NCI-H1105 treated with DMSO at 0.1 percent for 48 hours (cell line): ENCODE measurements at regions not wholly inside any gene's neighbourhood (a gene's known extent, or its start where the extent isn't known, plus 50 kb on each side); places are given as distances from the start of the nearest gene placed in this dataset.

Experiments used
- DNase-seq: peaks from one replicate; lab custom pipeline; 2025; lab: John Stamatoyannopoulos, UW

DNA sequence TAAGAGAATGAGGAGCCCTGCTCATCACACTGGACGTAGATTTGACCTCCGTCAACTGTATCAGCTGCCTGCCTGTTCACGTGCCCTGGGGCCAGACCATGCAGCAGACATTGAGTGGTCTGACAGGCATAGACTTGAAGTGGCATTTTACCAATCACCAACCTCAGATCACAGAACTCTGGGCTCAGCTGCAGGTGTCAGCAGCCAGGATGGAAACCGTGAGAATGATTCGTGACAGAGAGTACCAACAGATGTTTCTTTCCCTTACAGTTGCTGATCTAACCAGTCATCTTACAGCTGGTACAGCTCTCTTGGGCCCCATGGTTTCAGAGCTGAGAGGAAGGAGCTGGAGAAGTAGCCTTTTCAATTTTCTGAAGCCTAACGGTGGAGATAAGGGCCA, 148.9 kb downstream of the EN1 start:
- no peak for DNase-seq

DNA sequence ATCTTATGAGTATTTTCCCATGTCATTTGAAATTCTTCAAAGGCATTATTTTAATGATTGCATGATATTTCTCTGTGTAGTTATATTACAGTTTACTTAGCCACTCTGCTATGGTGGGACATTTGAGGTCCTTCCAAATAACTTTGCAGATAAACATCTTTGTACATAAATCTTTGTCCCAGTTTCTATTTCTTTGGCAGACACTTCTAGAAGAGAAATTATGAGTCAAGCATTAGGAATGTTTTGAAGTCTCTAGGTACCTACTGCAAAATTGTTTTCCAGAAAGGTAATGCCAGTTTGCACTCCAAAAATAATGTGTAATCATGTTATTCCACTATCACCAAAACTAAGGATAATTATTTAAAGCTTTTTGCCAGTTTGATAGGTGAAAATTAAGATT, 149.7 kb downstream of the EN1 start:
- no peak for DNase-seq

DNA sequence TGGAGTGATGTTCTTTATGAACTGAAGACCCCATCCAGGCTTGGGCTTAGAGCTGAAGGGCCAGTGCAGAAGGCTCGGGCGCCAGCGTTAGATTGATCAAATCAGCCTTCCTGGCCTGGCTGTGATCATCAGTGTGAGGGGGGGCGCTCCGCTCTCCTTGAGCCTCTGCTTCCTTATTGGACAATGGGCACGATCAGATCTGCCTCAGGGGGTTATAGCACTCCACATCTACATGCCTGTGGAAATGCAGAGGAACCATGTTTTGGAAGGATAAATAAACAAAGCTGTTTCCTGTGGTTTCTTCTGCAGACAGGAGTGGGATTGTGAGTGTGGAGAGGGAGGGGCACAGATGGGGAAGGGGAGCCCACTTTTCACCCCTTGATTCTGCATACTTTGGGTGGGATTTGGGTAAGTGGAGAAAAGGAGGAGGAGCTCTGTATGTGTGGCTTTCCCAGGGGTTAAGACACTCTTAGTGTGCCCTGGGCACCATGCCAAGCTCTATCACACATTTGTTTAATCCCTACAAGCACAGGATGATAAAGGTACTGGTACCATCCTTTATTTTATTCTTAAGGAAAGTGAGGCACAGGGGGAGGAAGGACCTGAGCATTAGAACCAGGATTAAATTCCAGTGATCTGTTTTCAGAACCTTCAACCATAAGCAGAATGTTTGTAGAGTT, 150.5 kb downstream of the EN1 start:
- DNase-seq = no peak

DNA sequence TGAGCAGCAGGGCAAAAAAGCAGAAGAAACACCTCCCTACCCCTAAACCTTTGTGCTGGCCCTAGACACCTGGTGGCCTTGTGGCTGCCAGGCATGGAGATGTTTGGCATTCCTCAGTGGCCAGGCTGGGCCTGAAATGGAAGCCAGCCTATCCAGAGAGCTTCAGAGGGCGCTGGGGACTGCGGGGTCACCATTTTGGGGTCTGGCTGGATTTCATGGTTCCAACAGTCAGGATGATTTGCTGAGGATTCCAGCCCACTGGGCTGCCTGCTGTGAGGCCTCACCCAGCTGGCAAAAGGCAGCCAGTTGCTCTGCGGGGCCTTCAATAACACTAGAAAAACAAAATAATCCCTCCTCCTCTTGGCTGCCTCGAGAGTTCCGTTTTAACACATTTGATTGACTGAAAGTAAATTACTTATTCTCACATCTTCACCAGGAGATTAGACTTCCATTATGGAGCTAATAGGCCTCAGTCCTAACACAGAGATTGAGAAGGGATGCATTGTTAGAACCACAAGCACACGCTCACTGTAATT, 154.1 kb downstream of the EN1 start:
- DNase-seq = no peak

DNA sequence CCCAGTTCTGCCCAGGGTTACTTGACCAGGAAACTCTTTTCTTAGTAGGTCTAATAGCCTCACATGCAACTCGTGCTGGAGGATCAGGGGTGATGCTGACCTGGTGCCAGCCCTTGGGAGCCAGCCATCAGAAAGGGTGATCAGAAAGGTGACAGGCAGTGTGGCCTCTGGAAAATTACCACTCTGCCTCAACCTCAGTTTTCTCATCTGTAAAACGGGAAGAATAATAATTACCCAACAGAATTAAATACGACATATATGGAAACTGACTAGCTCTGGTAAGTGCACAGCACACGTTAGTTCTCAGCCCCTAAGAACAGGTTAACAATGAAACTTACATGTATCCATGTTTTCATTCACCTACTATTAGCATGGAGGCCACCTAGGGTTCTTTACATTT, 157.6 kb downstream of the EN1 start:
- no peak for DNase-seq

DNA sequence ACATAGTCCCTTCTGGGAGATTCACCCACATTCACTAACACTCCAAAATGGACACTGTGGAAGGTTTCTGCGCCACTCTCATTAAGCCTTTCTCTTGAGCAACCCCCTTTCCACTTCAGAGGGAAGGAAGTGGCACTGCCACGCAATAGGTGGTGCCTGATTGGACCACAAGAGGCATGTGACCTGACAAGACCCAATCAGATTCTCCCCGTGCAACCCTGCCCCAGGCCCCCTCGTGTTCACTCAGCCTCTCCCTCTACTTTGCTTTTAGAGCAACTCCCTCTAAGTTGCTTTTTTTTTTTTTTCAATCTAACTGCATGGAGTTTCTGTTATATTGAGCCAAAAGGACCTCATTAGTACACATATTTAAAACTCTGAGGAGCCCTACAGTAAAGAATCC, 158.0 kb downstream of the EN1 start:
- no peak for DNase-seq

DNA sequence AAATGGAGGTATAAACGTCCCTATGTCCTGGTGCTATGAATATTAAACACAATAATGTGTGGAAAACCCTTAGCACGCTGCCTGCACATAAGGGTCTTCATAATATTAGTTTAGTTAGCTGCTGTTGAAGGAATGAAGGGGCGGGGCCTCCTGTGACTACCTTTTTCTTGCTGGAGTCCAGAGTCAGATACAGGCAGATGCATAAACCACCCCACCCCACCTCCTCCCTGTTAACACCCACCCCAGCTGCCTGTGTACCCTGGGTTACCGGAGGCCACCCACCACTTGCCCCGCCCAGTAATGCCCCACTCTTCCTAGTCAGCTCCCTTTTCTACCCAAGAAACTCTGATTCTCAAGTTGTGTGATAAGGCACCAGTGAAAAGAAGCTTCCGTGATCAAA, 158.4 kb downstream of the EN1 start:
- DNase-seq = no peak

DNA sequence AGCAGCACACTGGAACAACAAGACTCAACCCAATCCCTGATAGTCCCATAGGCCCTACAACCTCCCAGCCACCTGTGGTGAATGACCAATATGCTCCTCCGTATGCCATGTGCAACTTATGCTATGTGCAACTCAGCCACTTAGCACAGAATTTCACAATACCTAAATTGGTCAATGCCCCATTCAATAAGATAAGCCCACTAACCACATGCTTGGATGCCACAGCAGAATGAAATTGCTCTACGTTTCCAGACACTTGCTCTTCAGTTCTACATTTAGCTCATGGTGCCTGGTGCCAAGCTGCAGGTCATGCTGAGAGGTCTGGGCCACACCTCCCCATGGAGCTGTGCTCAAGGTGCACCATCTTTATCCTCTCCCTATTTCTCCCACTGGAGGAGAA, 159.8 kb downstream of the EN1 start:
- DNase-seq = no peak

DNA sequence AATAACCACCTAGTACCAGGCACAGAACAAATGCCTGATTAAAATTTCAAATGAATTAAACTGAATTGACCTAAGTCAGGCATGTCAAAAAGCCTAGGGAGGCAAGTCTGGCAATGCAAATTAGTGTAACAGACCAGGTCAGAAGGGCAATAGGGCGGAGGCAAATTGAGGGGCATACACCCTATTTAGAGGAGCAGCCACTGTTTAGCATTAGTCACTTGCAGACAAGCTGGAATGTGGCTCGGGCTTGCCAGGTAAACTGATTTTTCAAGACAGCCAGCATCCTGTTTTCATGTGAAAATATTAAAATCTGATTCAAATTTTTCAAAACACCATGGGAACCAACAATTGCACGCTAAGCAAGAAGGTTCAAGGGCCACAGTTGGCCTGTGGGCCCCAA, 160.3 kb downstream of the EN1 start:
- DNase-seq = no peak

DNA sequence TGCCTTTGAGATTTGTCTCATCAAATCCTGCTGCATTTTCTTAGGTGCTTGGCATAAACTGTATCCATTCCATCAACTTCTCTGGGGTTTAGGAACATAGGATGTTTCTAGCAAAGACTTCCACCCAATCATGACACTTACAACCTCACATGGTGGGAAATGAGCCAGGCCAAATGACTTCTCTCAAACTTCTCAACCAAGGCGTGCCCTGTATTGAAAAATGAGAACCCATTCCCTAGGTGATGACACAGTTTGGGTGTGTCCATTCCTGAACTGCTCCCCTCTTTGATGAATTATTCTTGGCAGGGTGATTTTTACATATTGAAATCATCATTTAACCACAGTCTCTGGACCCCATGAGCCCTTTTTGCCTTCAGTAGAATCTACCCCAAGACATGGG, 161.1 kb downstream of the EN1 start:
- DNase-seq = no peak

DNA sequence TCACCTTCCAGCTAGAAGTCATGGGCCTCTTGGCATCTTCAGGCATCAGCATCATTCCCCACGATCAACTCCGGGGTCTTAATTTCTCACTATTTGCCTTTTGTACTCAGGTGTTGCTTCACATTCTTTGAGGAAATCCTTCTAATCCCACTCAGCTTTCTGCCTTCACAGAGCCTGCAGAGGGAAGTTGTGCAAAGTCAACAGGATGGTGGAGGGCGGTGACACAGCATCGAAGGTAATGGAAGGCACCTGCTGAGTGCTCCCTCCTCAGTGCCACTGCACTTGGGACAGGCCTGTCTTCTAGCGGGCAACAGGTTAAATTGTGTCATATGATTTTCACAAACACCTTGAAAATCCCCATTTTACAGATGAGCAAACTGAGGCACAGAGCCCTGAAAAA, 164.0 kb downstream of the EN1 start:
- no peak for DNase-seq

DNA sequence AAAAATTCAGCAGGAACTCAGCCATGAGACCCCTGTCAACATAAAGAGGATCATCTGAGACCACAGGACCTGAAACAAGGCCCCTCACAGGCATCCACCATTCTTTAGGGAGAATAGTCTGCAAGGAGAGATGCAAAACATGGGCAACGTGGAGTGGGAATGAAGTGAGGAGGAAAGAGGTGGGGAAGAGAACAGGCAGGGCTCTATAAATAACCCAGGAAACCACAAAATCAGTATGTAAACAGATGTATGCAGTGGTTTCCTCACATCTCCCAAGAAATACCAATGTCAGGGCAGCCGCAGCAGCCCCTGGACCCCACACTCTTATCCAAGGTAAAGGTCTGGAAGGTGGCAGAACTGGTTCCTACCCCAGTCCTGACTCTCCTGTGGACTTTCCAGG, 168.5 kb downstream of the EN1 start:
- no peak for DNase-seq

DNA sequence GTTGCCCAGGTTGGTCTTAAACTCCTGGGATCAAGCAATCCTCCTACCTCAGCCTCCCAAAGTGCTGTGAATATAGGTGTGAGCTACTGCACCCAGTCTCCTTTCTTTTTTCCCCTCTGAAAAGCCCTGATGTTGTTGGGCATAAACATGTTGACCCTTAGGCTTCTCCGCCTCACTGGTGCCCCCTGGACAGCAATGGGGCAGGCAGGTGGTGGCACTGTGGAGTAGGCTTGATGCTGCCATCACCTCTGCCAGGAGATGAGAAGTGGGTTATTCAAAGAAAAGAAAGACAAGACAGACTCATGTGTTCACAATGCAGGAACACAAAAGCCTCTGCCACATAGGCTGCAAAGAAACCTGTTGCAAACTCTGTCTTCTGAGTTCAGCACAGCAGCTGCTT, 169.9 kb downstream of the EN1 start:
- no peak for DNase-seq

DNA sequence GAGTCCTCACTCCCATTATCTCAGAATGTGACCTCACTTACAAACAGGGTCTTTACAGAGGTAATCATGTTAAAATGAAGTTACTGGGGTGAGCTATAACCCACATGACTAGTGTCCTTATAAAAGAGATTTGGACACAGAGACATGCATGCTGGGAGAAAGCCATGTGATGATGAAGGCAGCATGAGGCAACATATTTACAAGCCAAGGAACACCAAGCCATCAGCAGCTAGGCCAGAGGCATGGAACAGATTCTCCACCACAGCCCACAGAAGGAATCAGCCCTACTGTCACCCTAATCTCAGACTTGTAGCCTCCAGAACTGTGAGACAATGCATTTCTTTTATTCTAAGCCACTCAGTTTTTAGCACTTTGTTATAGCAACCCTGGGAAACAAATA, 171.9 kb downstream of the EN1 start:
- no peak for DNase-seq

DNA sequence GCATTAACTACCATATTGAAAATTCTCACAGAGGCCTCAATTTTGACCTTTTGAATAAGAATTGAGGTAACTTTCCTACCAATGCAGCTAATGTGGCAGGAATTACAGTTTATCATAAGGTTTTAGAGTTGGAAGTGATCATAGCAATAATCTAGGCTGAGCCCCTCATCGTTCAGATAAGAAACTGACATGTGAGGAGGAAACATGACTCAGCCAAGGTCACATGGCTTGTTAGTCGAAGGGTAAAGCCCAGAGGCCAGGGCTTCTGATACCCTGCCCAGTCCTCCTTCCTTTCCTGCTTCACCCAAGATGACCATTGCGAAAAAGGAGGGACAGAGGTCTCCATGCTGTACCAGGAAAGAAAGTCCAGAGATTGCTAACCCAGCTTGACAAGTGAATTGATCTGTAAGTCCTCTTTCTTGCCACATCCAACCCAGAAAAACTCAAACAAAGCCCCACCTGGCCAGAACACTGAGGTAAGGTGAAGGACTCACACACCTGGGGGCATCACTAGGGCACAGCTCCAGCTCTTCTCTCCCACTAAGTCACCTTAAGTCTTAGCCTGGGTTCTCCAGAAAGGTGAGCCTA, 174.8 kb downstream of the EN1 start:
- DNase-seq = no peak

DNA sequence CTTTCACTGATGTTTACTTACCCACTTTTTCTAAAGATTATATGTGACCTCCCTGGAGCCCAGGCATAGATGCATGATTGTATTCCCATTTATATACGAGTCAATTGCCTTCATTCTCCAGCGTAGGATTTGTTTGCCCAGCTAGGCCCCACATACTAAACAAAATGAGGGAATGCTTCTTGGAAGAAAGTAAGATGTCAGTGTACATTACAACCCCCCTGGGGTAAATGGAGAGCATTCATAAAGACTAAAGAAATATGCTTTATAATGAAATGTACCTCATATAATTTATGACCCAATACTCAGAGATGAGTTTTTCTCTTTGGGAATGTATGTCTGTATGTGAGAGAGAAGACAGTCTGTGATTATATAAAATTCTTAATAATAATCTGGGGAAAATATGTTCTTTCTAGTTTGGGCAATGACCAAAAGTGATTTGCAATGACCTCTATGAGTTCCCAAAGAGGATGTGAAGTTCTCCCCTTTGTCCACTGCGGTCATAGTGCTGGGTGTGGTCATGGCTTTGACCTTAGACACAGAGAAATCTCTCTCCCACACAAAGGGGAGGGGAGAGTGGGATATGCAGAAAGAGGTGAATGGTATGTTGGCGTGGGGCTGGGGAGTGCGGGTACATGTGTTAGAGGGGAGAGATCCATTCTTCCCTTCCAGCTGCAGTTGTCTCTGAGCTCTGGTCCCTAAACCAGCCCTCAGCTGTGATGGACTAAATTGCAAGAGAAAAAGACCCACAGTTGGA, 175.6 kb downstream of the EN1 start:
- DNase-seq = no peak

DNA sequence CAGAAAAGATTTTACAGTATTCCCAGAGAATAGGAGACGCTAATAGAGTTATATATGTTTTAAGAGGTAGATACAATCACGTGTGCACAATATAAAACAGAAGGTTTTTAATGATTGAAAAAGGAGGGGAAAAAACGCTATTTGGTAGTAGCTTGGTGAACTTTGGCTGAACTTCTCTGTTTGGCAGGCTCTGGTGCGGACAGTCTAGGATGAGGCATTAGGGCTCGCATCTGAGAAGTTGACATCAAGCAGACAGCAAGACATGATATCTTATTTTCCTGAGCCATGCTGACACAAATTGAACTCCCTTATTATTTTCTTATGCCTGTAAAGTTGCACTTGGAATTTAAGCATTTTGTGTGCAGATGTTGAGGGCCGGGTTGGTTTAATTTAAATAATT, 176.6 kb downstream of the EN1 start:
- no peak for DNase-seq

DNA sequence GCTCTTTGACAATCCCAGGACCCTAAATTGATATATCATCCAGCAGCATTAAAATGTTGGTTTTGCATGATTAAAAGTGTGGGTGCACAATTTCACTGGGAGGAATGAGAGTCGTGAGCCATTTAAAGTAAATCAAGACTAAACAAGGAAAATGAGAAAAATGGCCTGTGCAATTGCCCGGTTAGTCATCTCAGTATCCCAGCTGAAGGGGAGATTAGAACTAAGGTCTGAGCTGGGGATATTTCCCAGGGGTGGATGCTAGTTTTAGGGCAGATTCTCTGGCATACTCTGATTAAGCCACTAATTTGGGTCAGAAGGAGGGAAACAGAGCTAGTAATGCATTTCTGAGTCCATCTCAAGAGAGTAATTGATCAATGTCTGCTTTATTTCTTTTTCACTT, 177.2 kb downstream of the EN1 start:
- no peak for DNase-seq

DNA sequence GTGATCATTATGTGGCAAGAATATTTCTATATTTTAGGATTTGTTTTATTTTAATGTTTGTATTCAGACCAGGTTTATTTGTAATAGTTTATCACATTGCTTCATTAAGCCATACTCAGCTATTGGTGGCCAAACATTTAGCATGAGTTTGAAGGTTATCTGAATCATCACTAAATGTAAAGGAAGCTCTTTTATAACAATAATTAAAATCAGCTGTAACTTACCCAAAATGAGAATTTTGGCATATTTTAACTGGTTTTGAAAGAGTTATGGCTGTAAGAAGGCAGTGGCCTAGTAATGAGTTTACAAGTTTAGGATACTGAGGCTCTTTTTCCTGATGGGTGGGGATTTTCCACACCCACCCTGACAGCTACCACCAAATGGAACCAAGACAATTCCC, 177.8 kb downstream of the EN1 start:
- no peak for DNase-seq

DNA sequence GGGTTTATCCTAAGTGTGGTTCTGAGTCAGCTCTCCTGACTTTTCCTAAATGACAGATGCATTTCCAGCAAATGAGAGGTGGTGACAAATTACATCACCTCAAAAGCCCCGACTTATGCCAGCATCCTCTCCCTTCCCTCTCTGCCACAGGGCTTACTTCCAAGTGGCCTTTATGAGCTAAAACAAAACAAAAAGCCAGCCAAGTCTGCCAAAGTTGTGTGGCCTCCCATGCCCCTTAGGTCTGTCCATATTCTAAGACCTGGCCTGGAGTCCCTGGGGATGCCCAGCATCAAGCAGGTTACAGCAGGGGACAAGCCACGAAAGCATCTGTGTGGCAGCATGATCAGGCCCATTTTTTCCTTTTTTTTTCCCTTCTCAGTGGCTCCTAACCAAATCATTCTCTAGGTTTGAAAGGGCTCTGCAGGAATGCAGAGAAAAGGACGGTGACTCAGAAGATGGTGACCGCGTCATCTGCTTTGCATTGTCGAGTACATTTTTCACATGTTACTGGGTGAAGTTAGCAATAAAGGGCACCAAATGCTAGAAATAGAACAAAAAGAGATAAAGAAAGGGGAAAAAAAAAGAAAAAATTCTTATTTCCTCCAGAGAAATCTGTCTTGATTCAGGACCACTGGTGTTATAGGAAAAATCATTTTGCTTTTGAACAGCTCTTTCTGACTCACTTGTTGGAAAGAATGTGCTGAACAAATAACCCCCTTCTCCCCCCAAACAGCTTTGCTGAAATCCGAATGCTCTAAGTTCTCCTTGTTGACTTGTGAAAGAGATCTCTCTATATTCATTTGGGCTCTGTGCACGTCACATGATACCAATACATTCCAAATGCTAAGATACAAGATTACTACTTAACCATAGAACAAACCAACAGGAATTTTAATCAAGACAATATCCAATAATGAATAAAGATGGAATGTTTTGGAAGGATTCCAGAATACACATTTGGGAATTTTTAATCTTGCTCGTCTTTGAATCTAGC, 178.7 kb downstream of the EN1 start:
- no peak for DNase-seq

DNA sequence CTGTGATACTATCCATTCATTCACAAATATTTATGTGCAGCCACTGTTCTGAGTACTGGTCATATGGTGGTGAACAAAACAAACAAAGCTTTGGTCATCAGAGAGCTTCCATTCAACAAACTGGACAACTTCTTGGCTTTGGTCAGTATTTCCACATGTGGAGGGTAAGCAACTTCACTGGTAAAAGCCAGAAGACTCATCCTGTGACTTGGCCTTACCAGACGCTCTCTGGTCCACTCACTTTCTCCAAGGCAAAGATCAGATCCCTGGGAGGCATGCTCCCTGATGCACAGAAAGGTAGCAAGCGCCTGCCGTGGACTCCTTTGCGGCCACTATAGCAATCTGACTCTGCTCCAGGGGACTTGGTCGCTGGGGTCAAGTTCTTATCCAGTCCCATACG, 179.5 kb downstream of the EN1 start:
- no peak for DNase-seq

DNA sequence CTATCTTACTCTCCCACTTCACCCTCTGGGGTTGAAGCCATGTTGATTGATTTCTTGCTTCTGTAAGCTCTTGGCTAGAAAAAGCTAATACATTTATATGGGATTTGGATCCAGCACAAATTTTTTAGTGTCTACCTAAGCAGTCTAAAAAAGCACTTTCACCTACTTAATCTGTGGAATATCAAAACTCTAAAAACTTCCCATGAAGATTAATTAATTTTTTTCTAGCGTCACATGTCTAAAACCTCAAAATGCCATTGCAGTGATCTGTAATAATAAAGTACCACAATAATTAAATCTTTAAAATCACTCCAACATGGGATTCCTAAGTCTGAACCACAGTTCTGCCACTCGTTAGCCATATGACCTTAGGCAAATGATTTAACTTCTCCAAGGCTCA, 180.1 kb downstream of the EN1 start:
- no peak for DNase-seq
